ENCODE measurements at regions not wholly inside any gene's neighbourhood (a gene's known extent, or its start where the extent isn't known, plus 50 kb on each side); places are given as distances from the start of the nearest gene placed in this dataset.

- TF ChIP-seq REST (IDR thresholded peaks at IDR 0.05; ENCODE audit: low read depth) (no peak), CTCF (IDR thresholded peaks at IDR 0.05 in 2 of 3, conservative IDR thresholded peaks at IDR 0.05 in 1 of 3; ENCODE audit: borderline replicate concordance in 1 of 3, insufficient read depth in 1 of 3, low read depth in 2 of 3, low read length in 2 of 3) (no peak), YY1 (IDR thresholded peaks at IDR 0.05; ENCODE audit: extremely low read depth, insufficient replicate concordance, low read depth, low read length) (no peak), ZFX (IDR thresholded peaks at IDR 0.05) (no peak), POLR2AphosphoS5 (IDR thresholded peaks at IDR 0.05; ENCODE audit: low read depth, low read length) (no peak), POLR2A (IDR thresholded peaks at IDR 0.05; ENCODE audit: borderline replicate concordance, extremely low read depth, insufficient read depth, insufficient read length) (no peak), EGR1 (IDR thresholded peaks at IDR 0.05; ENCODE audit: low read depth) (no peak)
These were observed 50.8 kb upstream of the ACSL3 start for GRCh38 chr2:222810044-222810443.
